ENCODE measurements at regions not wholly inside any gene's neighbourhood (a gene's known extent, or its start where the extent isn't known, plus 50 kb on each side); places are given as distances from the start of the nearest gene placed in this dataset.

DNA sequence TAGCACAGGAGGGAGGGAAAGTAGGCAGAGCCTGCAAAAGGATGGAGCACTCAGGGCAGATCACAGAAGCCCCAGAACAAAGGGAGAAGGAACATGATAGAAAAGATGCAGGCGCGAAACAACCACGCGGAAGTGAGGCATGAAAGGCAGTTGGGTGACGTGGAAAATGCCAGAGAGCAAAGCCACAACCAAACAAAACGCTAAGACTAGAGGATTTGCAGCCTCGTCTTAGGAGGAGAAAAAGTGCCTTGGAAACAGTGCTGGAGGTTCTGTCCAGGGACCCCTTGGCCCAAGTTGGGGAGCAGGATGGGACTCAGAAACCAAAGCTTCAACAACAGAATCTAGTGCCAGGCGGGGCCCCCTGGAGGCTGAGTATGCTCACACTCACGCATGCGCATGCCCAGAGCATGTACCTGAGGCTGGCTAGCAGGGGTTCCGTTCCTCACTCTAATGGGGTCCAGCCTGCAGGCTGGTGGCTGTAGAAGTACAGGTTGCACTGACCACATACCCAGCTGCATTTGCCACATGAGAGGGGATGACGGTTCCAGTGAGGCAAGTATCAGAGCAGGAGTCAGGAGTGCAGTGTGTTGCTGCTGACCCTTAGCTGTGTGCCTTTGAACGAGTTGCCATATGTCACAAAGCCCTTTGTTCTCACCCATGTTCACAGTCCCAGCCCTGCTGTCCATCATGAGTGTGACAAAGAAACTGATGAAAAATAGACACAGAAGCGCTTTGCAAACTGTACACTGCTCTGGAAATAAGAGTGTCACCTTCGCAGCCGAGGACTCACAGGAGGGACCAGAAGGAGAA lies 568.6 kb upstream of the CADM1 start:
- TF ChIP-seq EZH2 (IDR thresholded peaks at IDR 0.05; ENCODE audit: borderline replicate concordance, insufficient read depth, low read length, poor library complexity, severe bottlenecking), result no peak
- TF ChIP-seq, protein P1, sequence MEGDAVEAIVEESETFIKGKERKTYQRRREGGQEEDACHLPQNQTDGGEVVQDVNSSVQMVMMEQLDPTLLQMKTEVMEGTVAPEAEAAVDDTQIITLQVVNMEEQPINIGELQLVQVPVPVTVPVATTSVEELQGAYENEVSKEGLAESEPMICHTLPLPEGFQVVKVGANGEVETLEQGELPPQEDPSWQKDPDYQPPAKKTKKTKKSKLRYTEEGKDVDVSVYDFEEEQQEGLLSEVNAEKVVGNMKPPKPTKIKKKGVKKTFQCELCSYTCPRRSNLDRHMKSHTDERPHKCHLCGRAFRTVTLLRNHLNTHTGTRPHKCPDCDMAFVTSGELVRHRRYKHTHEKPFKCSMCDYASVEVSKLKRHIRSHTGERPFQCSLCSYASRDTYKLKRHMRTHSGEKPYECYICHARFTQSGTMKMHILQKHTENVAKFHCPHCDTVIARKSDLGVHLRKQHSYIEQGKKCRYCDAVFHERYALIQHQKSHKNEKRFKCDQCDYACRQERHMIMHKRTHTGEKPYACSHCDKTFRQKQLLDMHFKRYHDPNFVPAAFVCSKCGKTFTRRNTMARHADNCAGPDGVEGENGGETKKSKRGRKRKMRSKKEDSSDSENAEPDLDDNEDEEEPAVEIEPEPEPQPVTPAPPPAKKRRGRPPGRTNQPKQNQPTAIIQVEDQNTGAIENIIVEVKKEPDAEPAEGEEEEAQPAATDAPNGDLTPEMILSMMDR (IDR thresholded peaks at IDR 0.05; ENCODE audit: poor library complexity, severe bottlenecking), result peak; percentile 32
- no peaks in the 10 kb centered on the region for H3K79me2 ChIP-seq (replicated peaks; ENCODE audit: insufficient read depth, low read length)
- peaks cover 10% of the 10 kb centered on the region for H3F3A ChIP-seq (ENCODE audit: insufficient read depth, low read length, poor library complexity, severe bottlenecking)
- H4K20me1 ChIP-seq (ENCODE audit: insufficient read depth), result no peaks in the 10 kb centered on the region
- H3K4me2 ChIP-seq (ENCODE audit: low read length), result no peak overlapping the region
- H3K9me3 ChIP-seq (ENCODE audit: low read length), result no peaks in the 10 kb centered on the region
- H3K9me2 ChIP-seq (ENCODE audit: insufficient read depth, low read length), result no peaks in the 10 kb centered on the region
- no peaks in the 10 kb centered on the region for H3K36me3 ChIP-seq (ENCODE audit: insufficient read depth, low read length)
- H3K27ac ChIP-seq (ENCODE audit: low read length), result peak overlapping the region; percentile 75
- no peak overlapping the region for H2AFZ ChIP-seq (ENCODE audit: low read depth, low read length)
- H3K9ac ChIP-seq (ENCODE audit: low read length), result peak overlapping the region; percentile 29
- no peaks in the 10 kb centered on the region for H3K27me3 ChIP-seq (ENCODE audit: insufficient read depth, low read depth, low read length)
- no peak overlapping the region for H3K4me3 ChIP-seq (ENCODE audit: low read length)

DNA sequence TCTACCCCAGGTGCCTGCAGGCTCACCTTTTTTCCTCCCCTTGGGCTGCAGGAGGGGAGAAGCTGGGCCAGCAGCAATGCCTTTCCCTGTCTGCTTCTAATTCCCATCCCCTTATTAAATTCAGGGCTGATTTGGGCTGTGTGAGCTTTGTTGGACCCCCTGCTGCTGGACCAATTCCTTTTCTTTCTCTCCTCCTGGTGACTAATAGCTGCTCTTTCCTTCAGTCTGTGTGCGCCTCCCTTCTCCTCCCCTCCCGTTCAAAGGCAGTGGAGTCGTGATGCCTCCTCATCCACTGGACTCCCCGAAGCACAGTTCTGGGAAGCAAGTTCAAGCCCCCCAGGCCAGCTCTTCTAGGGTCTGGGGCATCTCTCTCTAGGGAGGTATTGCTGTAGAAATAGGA lies 567.9 kb upstream of the CADM1 start:
- Histone ChIP-seq H3K9me2 (ENCODE audit: insufficient read depth, low read length) (no peaks in the 10 kb centered on the region), H3K9me3 (ENCODE audit: low read length) (no peaks in the 10 kb centered on the region), H3K36me3 (ENCODE audit: insufficient read depth, low read length) (no peaks in the 10 kb centered on the region), H3K4me2 (ENCODE audit: low read length) (no peak overlapping the region), H3K27ac (ENCODE audit: low read length) (peak overlapping the region; percentile 29), H3K9ac (ENCODE audit: low read length) (peak overlapping the region; percentile 29), H3K79me2 (replicated peaks; ENCODE audit: insufficient read depth, low read length) (no peaks in the 10 kb centered on the region), H4K20me1 (ENCODE audit: insufficient read depth) (no peaks in the 10 kb centered on the region), H3K4me3 (ENCODE audit: low read length) (no peak overlapping the region), H2AFZ (ENCODE audit: low read depth, low read length) (no peak overlapping the region), H3K27me3 (ENCODE audit: insufficient read depth, low read depth, low read length) (no peaks in the 10 kb centered on the region), H3F3A (ENCODE audit: insufficient read depth, low read length, poor library complexity, severe bottlenecking) (peaks cover 10% of the 10 kb centered on the region)
- no peak for TF ChIP-seq POLR2AphosphoS5 (IDR thresholded peaks at IDR 0.05)
- TF ChIP-seq, protein P2, sequence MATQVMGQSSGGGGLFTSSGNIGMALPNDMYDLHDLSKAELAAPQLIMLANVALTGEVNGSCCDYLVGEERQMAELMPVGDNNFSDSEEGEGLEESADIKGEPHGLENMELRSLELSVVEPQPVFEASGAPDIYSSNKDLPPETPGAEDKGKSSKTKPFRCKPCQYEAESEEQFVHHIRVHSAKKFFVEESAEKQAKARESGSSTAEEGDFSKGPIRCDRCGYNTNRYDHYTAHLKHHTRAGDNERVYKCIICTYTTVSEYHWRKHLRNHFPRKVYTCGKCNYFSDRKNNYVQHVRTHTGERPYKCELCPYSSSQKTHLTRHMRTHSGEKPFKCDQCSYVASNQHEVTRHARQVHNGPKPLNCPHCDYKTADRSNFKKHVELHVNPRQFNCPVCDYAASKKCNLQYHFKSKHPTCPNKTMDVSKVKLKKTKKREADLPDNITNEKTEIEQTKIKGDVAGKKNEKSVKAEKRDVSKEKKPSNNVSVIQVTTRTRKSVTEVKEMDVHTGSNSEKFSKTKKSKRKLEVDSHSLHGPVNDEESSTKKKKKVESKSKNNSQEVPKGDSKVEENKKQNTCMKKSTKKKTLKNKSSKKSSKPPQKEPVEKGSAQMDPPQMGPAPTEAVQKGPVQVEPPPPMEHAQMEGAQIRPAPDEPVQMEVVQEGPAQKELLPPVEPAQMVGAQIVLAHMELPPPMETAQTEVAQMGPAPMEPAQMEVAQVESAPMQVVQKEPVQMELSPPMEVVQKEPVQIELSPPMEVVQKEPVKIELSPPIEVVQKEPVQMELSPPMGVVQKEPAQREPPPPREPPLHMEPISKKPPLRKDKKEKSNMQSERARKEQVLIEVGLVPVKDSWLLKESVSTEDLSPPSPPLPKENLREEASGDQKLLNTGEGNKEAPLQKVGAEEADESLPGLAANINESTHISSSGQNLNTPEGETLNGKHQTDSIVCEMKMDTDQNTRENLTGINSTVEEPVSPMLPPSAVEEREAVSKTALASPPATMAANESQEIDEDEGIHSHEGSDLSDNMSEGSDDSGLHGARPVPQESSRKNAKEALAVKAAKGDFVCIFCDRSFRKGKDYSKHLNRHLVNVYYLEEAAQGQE (IDR thresholded peaks at IDR 0.05; ENCODE audit: borderline replicate concordance), result no peak
- TF ChIP-seq RAD21 (conservative IDR thresholded peaks at IDR 0.05), result no peak
- no peak for TF ChIP-seq EZH2 (IDR thresholded peaks at IDR 0.05; ENCODE audit: borderline replicate concordance, insufficient read depth, low read length, poor library complexity, severe bottlenecking)
- TF ChIP-seq EP300 (conservative IDR thresholded peaks at IDR 0.05; ENCODE audit: poor library complexity, severe bottlenecking), result no peak
- no peak for TF ChIP-seq MXI1 (conservative IDR thresholded peaks at IDR 0.05; ENCODE audit: poor library complexity, severe bottlenecking)
- no peak for TF ChIP-seq SMC3 (conservative IDR thresholded peaks at IDR 0.05; ENCODE audit: poor library complexity)
- TF ChIP-seq, protein P1 (IDR thresholded peaks at IDR 0.05; ENCODE audit: poor library complexity, severe bottlenecking), result no peak
- no peak for TF ChIP-seq TAF1 (IDR thresholded peaks at IDR 0.05; ENCODE audit: low read depth)

Measured in neural cell (in vitro differentiated cells).